ENCODE measurements at regions not wholly inside any gene's neighbourhood (a gene's known extent, or its start where the extent isn't known, plus 50 kb on each side); places are given as distances from the start of the nearest gene placed in this dataset.

GRCh38 chr1:96999191-96999590 is 277.6 kb downstream of the PTBP2 start:
- no peak for DNase-seq

GRCh38 chr1:97004054-97004453 is 282.5 kb downstream of the PTBP2 start:
- DNase-seq, result no peak

GRCh38 chr1:97004743-97005142 is 283.2 kb downstream of the PTBP2 start:
- no peak for DNase-seq

- DNase-seq, result no peak
Measured at GRCh38 chr1:97006044-97006661, 284.6 kb downstream of the PTBP2 start.

GRCh38 chr1:97007840-97008604 is 286.4 kb downstream of the PTBP2 start:
- no peak for DNase-seq

- DNase-seq, result no peak
Measured at GRCh38 chr1:97010566-97011264, 289.1 kb downstream of the PTBP2 start.

GRCh38 chr1:97013136-97013535 is 291.6 kb downstream of the PTBP2 start:
- no peak for DNase-seq

- DNase-seq, result no peak
Measured at GRCh38 chr1:97013941-97014340, 292.4 kb downstream of the PTBP2 start.

GRCh38 chr1:97014426-97014825 is 292.8 kb downstream of the PTBP2 start:
- no peak for DNase-seq

- DNase-seq, result no peak
Measured at GRCh38 chr1:97017895-97018294, 296.3 kb downstream of the PTBP2 start.
